ENCODE measurements at regions not wholly inside any gene's neighbourhood (a gene's known extent, or its start where the extent isn't known, plus 50 kb on each side); places are given as distances from the start of the nearest gene placed in this dataset.

- TF ChIP-seq CTCF (IDR thresholded peaks at IDR 0.05) (no peak), POLR2AphosphoS5 (IDR thresholded peaks at IDR 0.05) (no peak), POLR2A (IDR thresholded peaks at IDR 0.05) (no peak), EP300 (IDR thresholded peaks at IDR 0.05) (no peak)
These were observed 287.2 kb downstream of the YTHDC2 start for GRCh38 chr5:113800686-113801085.
